Caco-2 (cell line): ENCODE measurements at regions not wholly inside any gene's neighbourhood (a gene's known extent, or its start where the extent isn't known, plus 50 kb on each side); places are given as distances from the start of the nearest gene placed in this dataset.

ENCODE experiments used
- BruUV-seq: library from RNA; stranded (reverse); fragments of 400-500 nt; replicated peaks from 2 replicates; lab custom pipeline; 2021; lab: Mats Ljungman, UMichigan
- CTCF ChIA-PET: fragments of 300-600 bp; sonication (Branson Sonifier 250); formaldehyde crosslinking; loops from one replicate; lab custom pipeline; 2022; ENCODE audit warnings: antibody characterized with exemption; lab: Charles Lee
- POLR2A ChIA-PET: fragments of 300-600 bp; sonication (Branson Sonifier 250); formaldehyde crosslinking; loops from one replicate; lab custom pipeline; 2022; ENCODE audit warnings: antibody characterized with exemption; lab: Charles Lee
- DNase-seq, 2 experiments: peaks; one replicate each; pipeline versions ENCODE4 v3.0.0 to v3.0.0-alpha.2; 2020 to 2022
- H3K27me3 ChIP-seq: replicated peaks from 2 replicates; pipeline ENCODE4 v1.6.0; 2011; ENCODE audit warnings: low read length; ENCODE audit not compliant: control insufficient read depth, insufficient read depth
- H3K36me3 ChIP-seq: 2 replicates; pipeline ENCODE4 v1.5.1; 2011; ENCODE audit warnings: low read length; ENCODE audit not compliant: control insufficient read depth, insufficient read depth
- H3K4me1 ChIP-seq: fragments of 250-450 bp; sonication (Bioruptor Pico); 2 replicates; pipeline ENCODE4 v1.5.1; 2020; ENCODE audit warnings: mild to moderate bottlenecking
- H3K4me3 ChIP-seq: 2 replicates; pipeline ENCODE4 v1.5.1; 2011; ENCODE audit warnings: low read depth, mild to moderate bottlenecking, control low read depth, low read length
- H3K9me3 ChIP-seq: fragments of 250-450 bp; sonication (Bioruptor Pico); 2 replicates; pipeline ENCODE4 v1.5.1; 2020; ENCODE audit warnings: mild to moderate bottlenecking, moderate library complexity
- H3K27ac Mint-ChIP-seq: one replicate; pipeline ENCODE4 v1.8.0; 2022; ENCODE audit warnings: mixed read lengths; ENCODE audit not compliant: unreplicated experiment
- H3K27me3 Mint-ChIP-seq: one replicate; pipeline ENCODE4 v1.8.0; 2022; ENCODE audit warnings: mixed read lengths; ENCODE audit not compliant: insufficient read depth, unreplicated experiment
- H3K36me3 Mint-ChIP-seq: one replicate; pipeline ENCODE4 v1.8.0; 2022; ENCODE audit warnings: mild to moderate bottlenecking, mixed read lengths; ENCODE audit not compliant: insufficient read depth, unreplicated experiment
- H3K4me1 Mint-ChIP-seq: one replicate; pipeline ENCODE4 v1.8.0; 2022; ENCODE audit warnings: low read depth, mixed read lengths; ENCODE audit not compliant: unreplicated experiment
- H3K4me3 Mint-ChIP-seq: one replicate; pipeline ENCODE4 v1.8.0; 2022; ENCODE audit warnings: mild to moderate bottlenecking, moderate library complexity, mixed read lengths; ENCODE audit not compliant: unreplicated experiment
- H3K9me3 Mint-ChIP-seq: one replicate; pipeline ENCODE4 v1.8.0; 2022; ENCODE audit warnings: mixed read lengths; ENCODE audit not compliant: unreplicated experiment
- CTCF ChIP-seq, 2 experiments: fragments of 200-600 bp in 1 of 2; IDR thresholded peaks; 1 replicate in 1 of 2; 2 replicates in 1 of 2; pipeline versions ENCODE4 v1.5.1 to v1.8.0; 2011 to 2022; ENCODE audit warnings: antibody characterized with exemption in 1 of 2, control low read depth in 1 of 2, inconsistent platforms in 1 of 2, low read depth in 1 of 2, low read length in 1 of 2, mild to moderate bottlenecking in 1 of 2, moderate library complexity in 1 of 2; ENCODE audit not compliant: insufficient read depth in 1 of 2, severe bottlenecking in 1 of 2, unreplicated experiment in 1 of 2
- intact Hi-C: fragments of 100-400 bp; cut with micrococcal nuclease; formaldehyde crosslinking; loops from one replicate; pipeline ENCODE4 v1.10.0; 2022; ENCODE audit not compliant: unreplicated experiment

- Mint-ChIP-seq H3K36me3 (no peaks in the 10 kb centered on the region), H3K27ac (no peak overlapping the region), H3K27me3 (no peaks in the 10 kb centered on the region), H3K4me3 (no peak overlapping the region), H3K4me1 (peaks cover 8% of the 10 kb centered on the region), H3K9me3 (no peaks in the 10 kb centered on the region)
- BruUV-seq = no TSS peak
- intact Hi-C loops = no loop called here
- ChIA-PET POLR2A (no interaction called here), CTCF (no interaction called here)
- DNase-seq = no peak
- Histone ChIP-seq H3K9me3 (no peaks in the 10 kb centered on the region), H3K36me3 (no peaks in the 10 kb centered on the region), H3K4me1 (peaks cover 9% of the 10 kb centered on the region), H3K4me3 (no peak overlapping the region), H3K27me3 (no peaks in the 10 kb centered on the region)
- TF ChIP-seq CTCF (IDR thresholded peaks at IDR 0.05; ENCODE audit: insufficient read depth in 1 of 2, low read depth in 1 of 2, low read length in 1 of 2, severe bottlenecking in 1 of 2, unreplicated experiment in 1 of 2) = no peak
These were observed 459.1 kb upstream of the CDH9 start for GRCh38 chr5:27497491-27497890.

- H3K4me1 Mint-ChIP-seq = no peaks in the 10 kb centered on the region
- no peak overlapping the region for H3K4me3 ChIP-seq
- H3K4me1 ChIP-seq = no peaks in the 10 kb centered on the region
- intact Hi-C loops = no loop called here
- CTCF ChIA-PET = no interaction called here
- POLR2A ChIA-PET = no interaction called here
- DNase-seq = no peak
- H3K36me3 ChIP-seq = no peaks in the 10 kb centered on the region
- BruUV-seq = no TSS peak
- TF ChIP-seq CTCF (IDR thresholded peaks at IDR 0.05; ENCODE audit: insufficient read depth in 1 of 2, low read depth in 1 of 2, low read length in 1 of 2, severe bottlenecking in 1 of 2, unreplicated experiment in 1 of 2) = no peak
- no peak overlapping the region for H3K27ac Mint-ChIP-seq
- no peaks in the 10 kb centered on the region for H3K9me3 ChIP-seq
- H3K9me3 Mint-ChIP-seq = no peaks in the 10 kb centered on the region
- H3K27me3 ChIP-seq = no peaks in the 10 kb centered on the region
- H3K27me3 Mint-ChIP-seq = no peaks in the 10 kb centered on the region
- no peak overlapping the region for H3K4me3 Mint-ChIP-seq
- no peaks in the 10 kb centered on the region for H3K36me3 Mint-ChIP-seq
These were observed 456.5 kb upstream of the CDH9 start for GRCh38 chr5:27494887-27495286.

- H3K9me3 ChIP-seq = no peaks in the 10 kb centered on the region
- H3K27ac Mint-ChIP-seq = no peak overlapping the region
- ChIA-PET POLR2A (no interaction called here), CTCF (no interaction called here)
- no peaks in the 10 kb centered on the region for H3K9me3 Mint-ChIP-seq
- H3K4me1 ChIP-seq = no peaks in the 10 kb centered on the region
- H3K36me3 ChIP-seq = no peaks in the 10 kb centered on the region
- no peak overlapping the region for H3K4me3 Mint-ChIP-seq
- no peak overlapping the region for H3K4me3 ChIP-seq
- BruUV-seq = no TSS peak
- H3K27me3 Mint-ChIP-seq = no peaks in the 10 kb centered on the region
- TF ChIP-seq CTCF (IDR thresholded peaks at IDR 0.05; ENCODE audit: insufficient read depth in 1 of 2, low read depth in 1 of 2, low read length in 1 of 2, severe bottlenecking in 1 of 2, unreplicated experiment in 1 of 2) = no peak
- intact Hi-C loops = no loop called here
- no peaks in the 10 kb centered on the region for H3K4me1 Mint-ChIP-seq
- H3K36me3 Mint-ChIP-seq = no peaks in the 10 kb centered on the region
- no peak for DNase-seq
- no peaks in the 10 kb centered on the region for H3K27me3 ChIP-seq
These were observed 453.5 kb upstream of the CDH9 start for GRCh38 chr5:27491746-27492439.
